Neuronal stem cell (in vitro differentiated cells): ENCODE measurements at regions not wholly inside any gene's neighbourhood (a gene's known extent, or its start where the extent isn't known, plus 50 kb on each side); places are given as distances from the start of the nearest gene placed in this dataset.
"Not testable (repeated sequence)": the region's sequence is repeated elsewhere in the genome, so short reads cannot be mapped to it uniquely, and the experiment has no call there.

Experiments
- DNase-seq: peaks from one replicate; pipeline ENCODE4 v3.0.0-alpha.2; 2013; ENCODE audit warnings: low spot score
- H2AFZ ChIP-seq: one replicate; pipeline ENCODE4 v1.6.1; 2013; ENCODE audit warnings: mild to moderate bottlenecking, low read length, inconsistent platforms
- H2AK5ac ChIP-seq: 2 replicates; pipeline ENCODE4 v1.6.1; 2013; ENCODE audit warnings: low read depth, mild to moderate bottlenecking, inconsistent platforms, low read length, moderate library complexity, mixed read lengths
- H2BK120ac ChIP-seq: 2 replicates; pipeline ENCODE4 v1.6.1; 2013; ENCODE audit warnings: low read depth, mild to moderate bottlenecking, inconsistent platforms, low read length, moderate library complexity, mixed read lengths
- H2BK12ac ChIP-seq: one replicate; pipeline ENCODE4 v1.6.1; 2013; ENCODE audit warnings: low read length, inconsistent platforms
- H2BK15ac ChIP-seq: 2 replicates; pipeline ENCODE4 v1.6.1; 2013; ENCODE audit warnings: mild to moderate bottlenecking, low read length, inconsistent platforms, mixed read lengths
- H2BK5ac ChIP-seq: one replicate; pipeline ENCODE4 v1.6.1; 2013; ENCODE audit warnings: inconsistent platforms, mild to moderate bottlenecking, low read length, moderate library complexity
- H3K14ac ChIP-seq: one replicate; pipeline ENCODE4 v1.6.1; 2013; ENCODE audit warnings: low read length, inconsistent platforms
- H3K18ac ChIP-seq: 2 replicates; pipeline ENCODE4 v1.6.1; 2013; ENCODE audit warnings: low read length, inconsistent platforms
- H3K23ac ChIP-seq: 2 replicates; pipeline ENCODE4 v1.6.1; 2013; ENCODE audit warnings: low read depth, mild to moderate bottlenecking, mixed read lengths, low read length, inconsistent platforms; ENCODE audit not compliant: poor library complexity
- H3K27ac ChIP-seq: replicated peaks from 3 replicates; pipeline ENCODE4 v1.5.1; 2013; ENCODE audit warnings: low read length, inconsistent platforms
- H3K27me3 ChIP-seq, 3 experiments: 2 replicates each; pipeline ENCODE4 v1.6.1; 2013; ENCODE audit warnings: low read length in 3 of 3, mild to moderate bottlenecking in 2 of 3, inconsistent platforms in 1 of 3, low read depth in 1 of 3, mixed read lengths in 1 of 3, moderate library complexity in 1 of 3; ENCODE audit not compliant: control insufficient read depth in 3 of 3, insufficient read depth in 3 of 3
- H3K36me3 ChIP-seq, 2 donors: replicated peaks in 1 of 2; 2 replicates each; pipeline ENCODE4 v1.6.1; 2013; ENCODE audit warnings: low read length in 2 of 2; ENCODE audit not compliant: control insufficient read depth in 2 of 2, insufficient read depth in 2 of 2
- H3K4ac ChIP-seq: 2 replicates; pipeline ENCODE4 v1.6.1; 2013; ENCODE audit warnings: inconsistent platforms, mild to moderate bottlenecking, low read length, moderate library complexity
- H3K4me1 ChIP-seq, 2 donors: 1 replicate in 1 of 2; 2 replicates in 1 of 2; pipeline ENCODE4 v1.6.1; 2013; ENCODE audit warnings: low read length in 2 of 2, low read depth in 1 of 2; ENCODE audit not compliant: control insufficient read depth in 2 of 2, insufficient read depth in 1 of 2
- H3K4me2 ChIP-seq: one replicate; pipeline ENCODE4 v1.6.1; 2013; ENCODE audit warnings: mild to moderate bottlenecking, low read length, inconsistent platforms; ENCODE audit not compliant: insufficient read depth, poor library complexity, severe bottlenecking
- H3K4me3 ChIP-seq, 2 donors: 2 replicates each; pipeline ENCODE4 v1.5.1; 2013; ENCODE audit warnings: low read length in 2 of 2, mild to moderate bottlenecking in 2 of 2, inconsistent platforms in 1 of 2, moderate library complexity in 1 of 2
- H3K79me1 ChIP-seq: one replicate; pipeline ENCODE4 v1.6.1; 2013; ENCODE audit warnings: low read depth, mild to moderate bottlenecking, inconsistent platforms, low read length, moderate library complexity
- H3K9ac ChIP-seq: one replicate; pipeline ENCODE4 v1.6.1; 2013; ENCODE audit warnings: mild to moderate bottlenecking, low read depth, low read length, inconsistent platforms; ENCODE audit not compliant: poor library complexity
- H3K9me3 ChIP-seq, 2 donors: replicated peaks in 1 of 2; 2 replicates each; pipeline versions ENCODE3 to v1.6.1; 2013; ENCODE audit warnings: low read length in 2 of 2, mild to moderate bottlenecking in 2 of 2, inconsistent platforms in 1 of 2, low read depth in 1 of 2, mixed read lengths in 1 of 2, moderate library complexity in 1 of 2; ENCODE audit not compliant: control insufficient read depth in 2 of 2, insufficient read depth in 1 of 2
- H4K8ac ChIP-seq: one replicate; pipeline ENCODE4 v1.6.1; 2013; ENCODE audit warnings: low read depth, mild to moderate bottlenecking, inconsistent platforms, low read length, moderate library complexity
- H4K91ac ChIP-seq: one replicate; pipeline ENCODE4 v1.6.1; 2013; ENCODE audit warnings: low read length, low read depth, mild to moderate bottlenecking, inconsistent platforms; ENCODE audit not compliant: poor library complexity
- WGBS, 2 donors: extraction: QIAGEN DNeasy Blood & Tissue Kit; methylation state at CpG; one replicate each; pipeline ENCODE4 v1.1.7; 2013; ENCODE audit warnings: missing lambda C conversion rate in 2 of 2, mixed read lengths in 1 of 2; ENCODE audit not compliant: insufficient read length in 2 of 2, insufficient replicate concordance in 1 of 2; ENCODE audit errors: extremely low coverage in 2 of 2; 5-methylcytosine and 5-hydroxymethylcytosine counted together

DNA sequence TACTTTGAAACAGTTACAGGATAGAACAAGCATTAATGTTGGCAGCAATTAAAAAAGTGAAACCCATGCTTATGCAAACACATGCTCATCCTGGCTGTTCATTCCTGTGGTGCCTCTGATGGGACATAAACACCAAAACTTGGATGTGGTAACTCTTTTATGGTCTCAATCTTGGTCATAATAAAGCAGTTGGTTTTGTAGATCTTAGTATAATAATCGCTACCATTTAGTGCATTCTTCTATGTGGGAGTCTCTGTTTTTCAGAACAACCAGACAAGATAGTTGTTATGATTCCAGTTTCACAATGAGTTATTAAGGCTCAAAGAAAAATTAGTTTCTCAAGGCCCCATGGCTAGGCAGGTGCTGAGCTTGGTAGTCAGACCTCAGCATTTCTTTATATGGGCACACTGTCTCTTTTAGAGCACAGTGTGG lies 184.0 kb downstream of the UTRN start:
- WGBS, 2 donors, result no CpG with 5 or more reads among the region's 1 CpG
- no peak overlapping the region for H2BK120ac ChIP-seq
- H3K4me2 ChIP-seq, result no peak overlapping the region
- no peaks in the 10 kb centered on the region for H3K79me1 ChIP-seq
- H3K4me1 ChIP-seq, result peaks cover 0 to 2% of the 10 kb centered on the region in 2 donors
- H3K9ac ChIP-seq, result no peak overlapping the region
- no peak overlapping the region for H4K8ac ChIP-seq
- no peak overlapping the region for H2AFZ ChIP-seq
- H3K9me3 ChIP-seq, result peaks cover 0 to 4% of the 10 kb centered on the region in 2 donors
- DNase-seq, result no peak
- no peak overlapping the region for H3K14ac ChIP-seq
- no peak overlapping the region for H4K91ac ChIP-seq
- no peak overlapping the region for H3K4ac ChIP-seq
- no peak overlapping the region for H3K23ac ChIP-seq
- H3K27me3 ChIP-seq, result no peaks in the 10 kb centered on the region
- no peak overlapping the region for H2BK12ac ChIP-seq
- H3K18ac ChIP-seq, result no peak overlapping the region
- peaks cover under 1 to 39% of the 10 kb centered on the region in 2 donors for H3K36me3 ChIP-seq
- no peak overlapping the region for H2AK5ac ChIP-seq
- H3K27ac ChIP-seq, result no peak overlapping the region
- no peak overlapping the region for H3K4me3 ChIP-seq
- H2BK5ac ChIP-seq, result no peak overlapping the region
- H2BK15ac ChIP-seq, result no peak overlapping the region

DNA sequence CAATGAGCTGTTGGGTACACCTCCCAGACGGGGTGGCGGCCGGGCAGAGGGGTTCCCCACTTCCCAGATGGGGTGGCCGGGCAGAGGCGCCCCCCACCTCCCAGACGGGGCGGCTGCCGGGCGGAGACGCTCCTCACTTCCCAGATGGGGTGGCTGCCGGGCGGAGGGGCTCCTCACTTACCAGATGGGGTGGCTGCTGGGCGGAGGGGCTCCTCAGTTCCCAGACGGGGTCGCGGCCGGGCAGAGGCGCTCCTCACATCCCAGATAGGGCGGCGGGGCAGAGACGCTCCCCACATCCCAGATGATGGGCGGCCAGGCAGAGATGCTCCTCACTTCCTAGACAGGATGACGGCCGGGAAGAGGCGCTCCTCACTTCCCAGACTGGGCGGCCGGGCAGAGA lies 185.1 kb downstream of the UTRN start:
- H3K36me3 ChIP-seq, result peaks cover 0 to 43% of the 10 kb centered on the region in 2 donors
- not testable (repeated sequence) for H2AFZ ChIP-seq, H3K4ac ChIP-seq, H3K9me3 ChIP-seq, H3K23ac ChIP-seq, H3K4me1 ChIP-seq, H3K4me3 ChIP-seq, H4K91ac ChIP-seq, H4K8ac ChIP-seq, DNase-seq, H2BK5ac ChIP-seq, H3K27ac ChIP-seq, H3K79me1 ChIP-seq, H3K4me2 ChIP-seq, H3K27me3 ChIP-seq, H3K9ac ChIP-seq, H2AK5ac ChIP-seq, H2BK120ac ChIP-seq, H3K14ac ChIP-seq, H2BK12ac ChIP-seq, H2BK15ac ChIP-seq, H3K18ac ChIP-seq
- no CpG with 5 or more reads among the region's 27 CpGs for WGBS, 2 donors

DNA sequence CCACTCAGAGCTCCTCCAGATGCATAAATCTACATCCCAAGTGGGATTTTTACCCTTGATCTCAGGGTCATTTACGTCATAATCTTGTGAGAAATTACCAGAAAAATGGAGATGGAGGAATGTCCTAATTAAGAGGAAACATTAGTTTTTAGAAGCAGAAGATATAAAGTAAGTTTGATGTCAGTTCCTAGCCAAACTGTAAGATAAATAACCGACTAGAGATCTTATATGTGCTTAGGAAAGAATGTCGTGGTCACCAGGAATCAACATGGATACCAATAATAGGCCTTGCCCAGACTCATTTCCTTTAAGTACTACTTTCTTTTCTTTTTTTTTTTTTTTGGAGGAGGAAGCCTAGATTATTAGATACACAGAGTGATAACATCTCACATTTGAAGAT lies 186.9 kb downstream of the UTRN start:
- H3K4me3 ChIP-seq, result no peak overlapping the region
- peaks cover 0 to 2% of the 10 kb centered on the region in 2 donors for H3K4me1 ChIP-seq
- H3K4me2 ChIP-seq, result no peak overlapping the region
- H2BK15ac ChIP-seq, result no peak overlapping the region
- H3K27me3 ChIP-seq, result no peaks in the 10 kb centered on the region
- no peak overlapping the region for H2AK5ac ChIP-seq
- H4K8ac ChIP-seq, result no peak overlapping the region
- no peak overlapping the region for H2AFZ ChIP-seq
- H2BK12ac ChIP-seq, result no peak overlapping the region
- no peak overlapping the region for H3K14ac ChIP-seq
- no peaks in the 10 kb centered on the region for H3K79me1 ChIP-seq
- H3K9me3 ChIP-seq, result peaks cover 0 to 4% of the 10 kb centered on the region in 2 donors
- H3K27ac ChIP-seq, result no peak overlapping the region
- H3K36me3 ChIP-seq, result peaks cover 2 to 45% of the 10 kb centered on the region in 2 donors
- H3K23ac ChIP-seq, result no peak overlapping the region
- no peak overlapping the region for H2BK5ac ChIP-seq
- no peak overlapping the region for H2BK120ac ChIP-seq
- H3K4ac ChIP-seq, result no peak overlapping the region
- no peak overlapping the region for H4K91ac ChIP-seq
- no CpG with 5 or more reads among the region's 3 CpGs for WGBS, 2 donors
- DNase-seq, result no peak
- H3K9ac ChIP-seq, result no peak overlapping the region
- H3K18ac ChIP-seq, result no peak overlapping the region

DNA sequence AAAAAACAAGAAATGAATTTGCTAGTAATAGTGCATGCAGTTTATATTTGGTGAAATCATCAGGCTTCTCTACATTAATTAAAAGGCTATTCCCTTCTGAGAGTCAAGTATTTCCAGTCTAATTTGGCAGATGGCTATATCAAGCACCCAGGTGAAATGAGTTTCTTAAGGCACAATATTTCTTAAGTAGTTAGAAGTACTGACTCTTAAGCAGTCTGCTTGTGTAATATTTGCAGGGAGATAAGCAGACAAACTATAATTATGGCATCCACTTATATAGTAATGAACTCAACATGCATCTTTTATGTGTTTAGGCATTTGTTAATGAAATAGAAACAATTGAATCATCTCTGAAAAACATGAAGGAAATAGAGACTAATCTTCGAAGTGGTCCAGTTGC lies 189.2 kb downstream of the UTRN start:
- H2BK120ac ChIP-seq, result no peak overlapping the region
- peaks cover 2 to 34% of the 10 kb centered on the region in 2 donors for H3K36me3 ChIP-seq
- H2BK5ac ChIP-seq, result no peak overlapping the region
- H3K14ac ChIP-seq, result no peak overlapping the region
- H2BK12ac ChIP-seq, result no peak overlapping the region
- DNase-seq, result no peak
- H3K23ac ChIP-seq, result no peak overlapping the region
- H3K4me2 ChIP-seq, result no peak overlapping the region
- H3K4me1 ChIP-seq, result no peaks in the 10 kb centered on the region
- no peak overlapping the region for H2AFZ ChIP-seq
- H3K4ac ChIP-seq, result no peak overlapping the region
- peaks cover 0 to 4% of the 10 kb centered on the region in 2 donors for H3K9me3 ChIP-seq
- H3K4me3 ChIP-seq, result no peak overlapping the region
- no peak overlapping the region for H3K18ac ChIP-seq
- H3K9ac ChIP-seq, result no peak overlapping the region
- H3K79me1 ChIP-seq, result no peaks in the 10 kb centered on the region
- H2AK5ac ChIP-seq, result no peak overlapping the region
- no peak overlapping the region for H2BK15ac ChIP-seq
- H3K27me3 ChIP-seq, result no peaks in the 10 kb centered on the region
- no peak overlapping the region for H4K91ac ChIP-seq
- no peak overlapping the region for H4K8ac ChIP-seq
- no CpG with 5 or more reads among the region's 1 CpG for WGBS, 2 donors
- H3K27ac ChIP-seq, result no peak overlapping the region
